NCI-H1930 (cell line): ENCODE measurements at regions not wholly inside any gene's neighbourhood (a gene's known extent, or its start where the extent isn't known, plus 50 kb on each side); places are given as distances from the start of the nearest gene placed in this dataset.

Source experiments
- DNase-seq, 2 experiments: peaks; one replicate each; lab custom pipeline; 2025; lab: John Stamatoyannopoulos, UW

DNA sequence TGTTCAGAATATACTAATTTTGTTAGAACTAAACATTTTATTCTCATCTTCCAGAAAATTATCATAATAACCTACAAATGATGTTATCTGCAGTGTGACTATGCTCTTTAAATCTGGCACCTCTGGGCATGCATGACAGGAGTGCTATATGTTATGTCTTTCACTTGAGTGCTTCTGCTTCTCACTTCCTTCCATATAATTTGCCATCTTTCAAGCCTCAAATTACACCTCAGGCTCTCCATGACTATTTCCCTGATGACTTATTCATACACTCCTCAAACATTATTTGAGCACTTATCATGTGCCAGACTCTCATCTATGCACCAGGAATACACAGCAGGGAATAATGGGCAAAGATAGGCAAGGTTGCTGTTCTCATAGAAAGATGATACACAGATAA lies 219.3 kb upstream of the POU2AF2 start:
- DNase-seq: no peak

DNA sequence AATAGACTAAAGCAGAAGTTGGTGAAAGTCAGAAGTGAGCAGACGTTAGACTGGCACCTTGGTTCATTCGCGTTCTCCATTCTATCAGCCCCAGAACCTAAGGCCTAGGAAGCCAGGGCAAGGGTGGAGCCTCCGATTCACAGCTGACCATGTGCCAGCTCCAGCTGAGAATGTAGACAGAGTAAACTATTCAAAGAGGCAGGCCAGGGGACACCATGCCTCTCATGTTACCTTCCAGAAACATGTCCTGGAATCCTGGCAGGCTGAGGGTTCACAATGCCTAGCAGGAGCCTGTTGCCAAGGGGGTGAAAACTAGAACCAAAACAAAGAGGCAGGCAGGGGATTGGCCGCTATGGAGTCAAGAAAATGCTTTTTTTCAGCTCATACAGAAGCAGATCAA lies 224.4 kb upstream of the POU2AF2 start:
- DNase-seq: no peak

DNA sequence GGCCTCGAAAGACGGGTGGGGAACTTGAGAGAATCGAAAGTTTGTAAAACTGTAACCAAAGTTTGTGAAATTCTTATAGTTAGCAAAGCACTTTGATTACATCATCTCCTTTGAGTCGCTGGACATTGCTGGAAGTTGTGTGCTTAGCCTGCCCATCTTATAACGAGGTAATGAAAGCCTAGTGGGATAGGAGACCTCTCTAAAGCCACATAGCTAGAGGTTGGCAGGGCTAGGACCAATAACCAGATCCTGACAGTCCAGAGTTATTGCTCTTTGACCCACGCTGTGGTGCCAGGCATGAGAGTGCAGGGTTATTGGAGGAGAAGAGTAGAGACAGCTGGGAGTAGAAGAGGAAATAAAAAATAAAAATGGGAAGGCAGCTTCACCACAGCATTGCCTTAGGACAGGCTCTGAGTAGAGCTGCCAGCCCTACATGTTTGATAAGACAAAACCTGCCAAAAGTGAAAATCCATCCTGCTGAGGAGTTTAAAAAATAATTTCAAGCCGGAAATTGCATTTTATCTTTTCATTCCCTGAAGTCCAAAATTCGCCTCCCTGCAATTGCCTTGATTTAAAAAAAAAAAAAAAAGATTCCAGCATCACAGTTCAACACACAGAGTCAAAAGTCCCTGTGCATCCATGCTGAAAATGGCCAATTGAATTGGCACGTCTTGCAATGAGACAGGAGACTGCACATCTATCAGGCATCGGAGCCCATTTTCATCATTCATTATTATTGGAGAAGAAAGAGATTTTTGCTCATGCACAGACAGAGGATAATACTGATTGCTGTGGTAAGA lies 225.5 kb upstream of the POU2AF2 start:
- DNase-seq: no peak

DNA sequence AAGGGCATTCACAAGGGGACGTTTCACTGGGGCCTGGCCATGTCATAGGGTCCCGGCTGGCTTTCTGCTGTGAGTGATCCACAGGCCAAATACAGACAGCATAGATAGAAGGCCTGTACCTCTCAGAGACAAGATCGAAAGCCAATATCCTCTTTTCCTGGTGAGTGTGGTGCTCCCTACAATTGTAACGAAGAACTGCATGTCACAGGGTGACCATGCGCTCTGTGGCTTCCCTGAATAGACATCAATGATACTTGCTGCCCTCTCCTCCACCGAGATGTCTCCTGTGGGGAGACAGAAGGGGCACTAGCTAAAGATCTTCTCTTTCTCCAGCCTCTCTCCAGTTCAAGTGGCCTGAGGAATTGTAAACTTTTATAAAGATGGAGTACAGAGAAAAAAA lies 226.1 kb upstream of the POU2AF2 start:
- DNase-seq: no peak

- no peak for DNase-seq
These were observed 227.0 kb upstream of the POU2AF2 start for GRCh38 chr11:111018566-111018965.

- no peak for DNase-seq
These were observed 233.0 kb upstream of the POU2AF2 start for GRCh38 chr11:111012491-111012890.

GRCh38 chr11:111011275-111011594 lies 234.3 kb upstream of the POU2AF2 start:
- no peak for DNase-seq

GRCh38 chr11:111010391-111011274 lies 234.9 kb upstream of the POU2AF2 start:
- no peak for DNase-seq

DNA sequence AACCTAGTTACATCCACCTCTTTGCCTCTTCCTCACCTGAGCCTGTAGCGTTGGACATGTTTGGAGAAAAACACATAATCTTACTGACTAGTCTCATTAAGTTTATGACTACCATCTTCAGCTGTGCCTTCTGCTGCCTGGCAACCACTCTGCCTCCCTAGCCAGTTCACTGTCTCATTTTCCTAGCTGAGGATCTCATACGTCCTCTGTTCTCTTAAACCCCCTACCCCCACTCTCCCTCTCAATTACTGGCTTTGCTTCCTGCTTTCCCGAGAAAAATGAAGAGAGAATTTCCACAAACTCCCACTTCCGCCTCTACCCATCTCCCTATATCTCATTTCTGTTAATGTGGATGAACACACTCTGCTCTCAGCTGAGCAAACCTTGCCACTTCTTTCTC lies 239.3 kb upstream of the POU2AF2 start:
- DNase-seq: no peak

DNA sequence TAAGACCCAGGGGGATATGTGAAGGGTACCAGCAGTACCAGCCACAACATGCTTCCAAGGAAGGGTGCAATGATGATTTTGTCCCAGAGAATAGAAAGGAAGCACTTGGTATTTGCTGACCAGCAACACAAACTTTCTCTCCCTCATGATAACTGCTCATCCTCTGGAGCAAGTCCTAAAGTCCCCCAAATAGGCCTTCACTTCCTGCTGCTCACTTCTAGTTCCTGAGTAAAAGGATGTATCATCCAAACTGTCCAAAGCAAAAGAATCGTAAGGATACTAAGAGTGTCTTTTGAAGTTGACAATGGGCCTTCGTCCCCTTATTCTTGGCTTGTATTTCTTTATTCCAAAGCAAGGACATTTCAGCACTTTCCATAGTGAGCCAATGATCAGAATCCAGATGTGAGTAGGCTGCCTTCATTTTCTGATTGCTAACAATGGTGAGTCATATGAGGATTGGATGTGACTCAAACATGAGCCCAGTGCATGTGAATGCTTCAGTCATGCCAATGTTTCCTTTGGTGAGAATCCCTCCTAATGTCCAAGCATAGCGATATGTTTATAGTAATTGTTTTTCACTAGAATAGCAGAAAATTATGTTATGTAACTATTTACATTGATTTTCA lies 243.4 kb upstream of the POU2AF2 start:
- DNase-seq: no peak

- no peak for DNase-seq
These were observed 244.5 kb upstream of the POU2AF2 start for GRCh38 chr11:111001081-111001430.

- no peak for DNase-seq
These were observed 245.0 kb upstream of the POU2AF2 start for GRCh38 chr11:111000400-111001080.

DNA sequence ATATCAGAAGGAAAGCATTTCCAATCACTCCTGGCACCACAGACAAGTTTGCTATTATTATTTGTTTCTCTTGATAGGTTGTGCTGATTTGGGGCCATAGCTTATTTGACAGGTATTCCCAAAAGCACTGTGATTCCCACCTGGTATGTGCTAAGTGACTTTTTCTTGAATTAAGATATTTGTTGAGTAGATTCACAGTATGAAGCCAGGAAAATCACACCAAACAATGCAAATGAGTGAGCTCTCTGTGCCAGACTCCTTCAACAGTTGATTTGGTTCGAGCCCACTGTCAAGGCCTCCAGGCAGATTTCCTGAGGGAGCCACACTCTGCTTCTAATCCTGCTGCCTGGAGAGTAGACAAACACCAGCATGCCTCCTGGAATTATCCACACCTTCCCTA lies 253.0 kb upstream of the POU2AF2 start:
- no peak for DNase-seq

GRCh38 chr11:110991661-110992355 lies 253.7 kb upstream of the POU2AF2 start:
- DNase-seq: no peak

DNA sequence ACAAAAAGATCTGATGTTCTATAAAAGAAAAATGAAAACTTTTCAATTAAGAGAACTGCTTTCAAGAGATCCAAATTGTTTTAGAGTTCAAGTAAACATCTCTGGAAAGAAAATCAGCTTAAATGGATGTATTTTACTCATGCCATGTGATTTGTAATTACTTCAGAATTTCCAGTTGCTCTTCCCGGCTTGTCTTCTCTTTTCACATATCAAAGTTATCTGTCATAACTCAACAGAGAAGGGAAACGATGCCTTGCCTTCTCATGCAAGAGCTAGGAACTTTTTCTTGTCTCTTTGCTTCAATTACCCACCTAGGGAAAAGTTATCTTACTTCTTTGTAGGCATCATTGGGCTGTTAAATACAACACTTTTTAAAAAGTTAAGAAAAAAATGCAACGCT lies 255.2 kb upstream of the POU2AF2 start:
- DNase-seq: no peak

DNA sequence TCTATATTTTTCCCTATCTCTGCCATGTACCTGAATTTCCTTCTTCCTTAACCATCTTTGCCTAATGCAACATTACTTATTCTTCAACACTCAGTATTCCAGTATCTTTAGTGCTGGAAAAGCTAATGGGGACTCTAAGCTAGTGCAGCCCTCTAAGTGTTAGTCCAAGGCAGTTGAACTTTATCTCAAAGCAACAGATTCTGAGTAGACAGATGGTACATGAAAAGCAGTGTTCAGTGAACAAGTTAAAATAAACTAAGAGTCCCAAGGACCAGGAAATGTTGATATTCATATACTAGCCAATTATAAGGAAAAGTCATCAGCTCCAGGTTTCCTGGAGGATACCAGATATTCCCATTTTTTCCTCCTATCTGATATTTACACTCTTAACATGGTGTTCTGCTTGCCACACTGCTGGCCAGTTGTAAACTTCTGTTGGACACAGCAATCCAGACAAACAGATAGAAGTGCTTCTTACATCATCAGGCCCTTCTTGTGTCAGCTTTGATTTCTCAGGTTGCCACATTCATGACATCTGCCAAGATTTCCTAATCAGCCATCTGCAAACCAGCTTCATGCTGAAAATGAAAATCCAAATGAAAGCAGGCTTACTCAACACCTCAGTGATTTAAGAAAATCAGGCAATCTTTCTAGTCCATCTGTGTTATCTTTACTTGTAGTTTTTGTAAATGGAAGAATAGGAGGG lies 255.9 kb upstream of the POU2AF2 start:
- DNase-seq: no peak

DNA sequence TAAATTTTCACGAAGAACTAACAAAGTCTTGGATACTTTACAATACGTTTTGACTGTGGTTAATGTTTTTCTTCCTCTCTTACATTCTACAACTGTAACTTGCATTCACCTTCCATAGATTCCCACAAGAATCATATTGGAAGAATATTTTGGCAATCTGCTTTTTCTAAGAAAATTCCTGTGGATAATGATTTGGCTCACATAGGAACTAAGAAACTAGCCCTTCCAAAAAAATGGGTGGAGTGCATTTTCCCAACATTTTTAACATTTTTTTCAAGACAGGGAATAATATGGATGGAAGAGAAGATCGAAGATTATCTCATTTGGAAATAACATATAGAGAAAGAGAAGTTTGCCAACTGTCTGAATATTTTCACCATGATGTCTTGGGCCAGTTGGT lies 256.9 kb upstream of the POU2AF2 start:
- DNase-seq: no peak

DNA sequence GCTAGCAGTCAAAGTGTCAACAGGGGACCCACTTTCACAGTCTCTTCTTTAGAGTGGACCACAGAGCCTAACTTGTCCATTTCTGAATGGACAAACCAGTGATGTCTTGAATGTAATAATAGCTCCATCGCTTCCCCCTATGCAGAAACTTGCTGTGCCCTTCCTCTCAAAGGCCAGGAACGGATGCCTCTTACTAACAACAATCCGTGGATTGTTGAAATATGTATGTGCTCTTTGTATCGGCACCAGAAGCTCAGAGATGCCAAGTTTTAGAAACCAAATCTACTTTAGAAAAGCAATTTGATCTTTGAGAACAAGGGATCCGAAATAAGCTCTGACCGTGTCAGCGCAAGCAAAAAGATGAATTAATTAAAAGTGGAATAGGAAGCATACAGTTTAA lies 259.5 kb upstream of the POU2AF2 start:
- no peak for DNase-seq

GRCh38 chr11:110985547-110985946 lies 260.0 kb upstream of the POU2AF2 start:
- no peak for DNase-seq

DNA sequence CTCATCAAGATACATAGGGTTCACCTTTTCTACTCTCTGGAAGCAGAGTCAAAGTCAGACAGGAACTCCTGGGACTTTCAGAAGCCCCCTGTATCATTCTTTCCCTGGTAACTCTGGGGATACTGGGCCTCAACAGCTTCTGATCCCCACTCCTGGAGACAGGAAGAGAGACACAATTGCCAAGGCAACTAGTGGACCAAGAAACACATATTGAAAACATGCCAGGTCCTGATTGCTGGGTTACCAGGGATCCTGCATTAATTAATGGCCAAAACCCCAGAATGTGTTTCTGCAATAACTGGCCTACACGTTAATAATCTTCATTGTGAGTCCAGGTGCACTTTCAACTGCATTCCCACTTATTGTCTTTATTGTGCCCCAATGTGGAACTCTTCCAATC lies 260.8 kb upstream of the POU2AF2 start:
- no peak for DNase-seq

DNA sequence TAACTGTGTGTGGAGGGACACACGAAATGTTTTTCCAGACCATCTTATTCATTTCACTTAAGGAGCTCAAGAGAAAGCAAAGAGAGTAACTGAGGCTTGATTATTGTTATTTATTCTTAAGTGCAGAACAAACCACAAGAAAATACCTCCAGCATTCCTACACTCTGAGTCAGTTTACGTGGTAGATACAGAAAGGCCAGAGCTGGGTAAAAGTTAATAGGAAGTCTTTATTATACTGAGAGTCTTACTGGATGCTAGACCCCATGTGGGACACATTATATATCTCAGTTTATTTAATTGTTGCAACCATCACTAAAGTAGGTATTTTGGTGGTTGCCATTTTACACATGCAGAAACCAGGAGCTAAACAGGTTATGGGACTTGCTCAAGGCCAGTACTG lies 261.4 kb upstream of the POU2AF2 start:
- DNase-seq: no peak
